Coronary artery (tissue), 2 donors: ENCODE measurements at regions not wholly inside any gene's neighbourhood (a gene's known extent, or its start where the extent isn't known, plus 50 kb on each side); places are given as distances from the start of the nearest gene placed in this dataset.

ENCODE experiments used
- DNase-seq: peaks from one replicate; pipeline ENCODE4 v3.0.0-alpha.2; 2017; ENCODE audit warnings: low spot score
- H3K27ac ChIP-seq, 2 donors: fragments of 200-600 bp; sonication (generic); one replicate each; pipeline ENCODE4 v1.5.1; 2016 to 2019
- H3K4me3 ChIP-seq: fragments of 200-600 bp; sonication (generic); 2 replicates; pipeline ENCODE4 v1.5.1; 2016; ENCODE audit warnings: mild to moderate bottlenecking, moderate library complexity
- CTCF ChIP-seq: fragments of 200-600 bp; sonication (generic); IDR thresholded peaks from one replicate; pipeline ENCODE4 v1.5.1; 2019; ENCODE audit warnings: antibody characterized with exemption

- no peak for DNase-seq
- no peak for TF ChIP-seq CTCF
These were observed 105.5 kb upstream of the HDAC4 start for GRCh38 chr2:239506101-239506857.

GRCh38 chr2:239504643-239505235 is 103.9 kb upstream of the HDAC4 start:
- no peak for TF ChIP-seq CTCF
- no peak overlapping the region for H3K27ac ChIP-seq
- no peak for DNase-seq
- H3K4me3 ChIP-seq: no peak overlapping the region

More at GRCh38 chr2:239506101-239506857, 105.5 kb upstream of the HDAC4 start:
- H3K4me3 ChIP-seq: no peak overlapping the region
- no peak overlapping the region for H3K27ac ChIP-seq

- TF ChIP-seq CTCF: no peak
- Histone ChIP-seq H3K4me3 (no peak overlapping the region), H3K27ac (no peak overlapping the region)
- DNase-seq: no peak
These were observed 101.8 kb upstream of the HDAC4 start for GRCh38 chr2:239502430-239503186.

- peak overlapping the region in 1 of 2 donors; percentile 62 for H3K27ac ChIP-seq
- no peak overlapping the region for H3K4me3 ChIP-seq
- TF ChIP-seq CTCF: no peak
- no peak for DNase-seq
These were observed 100.0 kb upstream of the HDAC4 start for GRCh38 chr2:239500574-239501550.

- no peak for TF ChIP-seq CTCF
- DNase-seq: no peak
- H3K4me3 ChIP-seq: no peak overlapping the region
- H3K27ac ChIP-seq: peak overlapping the region in 1 of 2 donors; percentile 62
These were observed 99.1 kb upstream of the HDAC4 start for GRCh38 chr2:239499726-239500573.
